ENCODE measurements at regions not wholly inside any gene's neighbourhood (a gene's known extent, or its start where the extent isn't known, plus 50 kb on each side); places are given as distances from the start of the nearest gene placed in this dataset.

DNA sequence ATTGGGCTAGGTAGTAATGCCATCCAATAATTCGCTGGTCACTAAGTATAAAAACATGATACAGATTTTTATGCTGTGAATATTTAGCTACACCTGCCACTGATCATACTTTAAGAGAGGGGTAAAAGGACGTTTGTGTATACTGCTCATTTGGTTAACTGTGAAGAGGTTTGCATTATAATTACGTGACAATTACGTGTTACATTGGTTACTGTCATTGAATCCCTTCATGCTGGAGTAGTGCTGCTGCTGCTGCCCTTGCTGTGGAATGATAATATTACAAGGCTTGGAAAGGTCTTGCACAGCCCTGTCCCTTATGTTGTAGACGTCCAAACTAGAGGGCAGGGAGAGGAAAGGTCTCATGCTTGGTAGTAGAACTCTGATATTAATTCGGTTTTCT, 312.2 kb upstream of the ATP2B1 start:
- no peak for DNase-seq

DNA sequence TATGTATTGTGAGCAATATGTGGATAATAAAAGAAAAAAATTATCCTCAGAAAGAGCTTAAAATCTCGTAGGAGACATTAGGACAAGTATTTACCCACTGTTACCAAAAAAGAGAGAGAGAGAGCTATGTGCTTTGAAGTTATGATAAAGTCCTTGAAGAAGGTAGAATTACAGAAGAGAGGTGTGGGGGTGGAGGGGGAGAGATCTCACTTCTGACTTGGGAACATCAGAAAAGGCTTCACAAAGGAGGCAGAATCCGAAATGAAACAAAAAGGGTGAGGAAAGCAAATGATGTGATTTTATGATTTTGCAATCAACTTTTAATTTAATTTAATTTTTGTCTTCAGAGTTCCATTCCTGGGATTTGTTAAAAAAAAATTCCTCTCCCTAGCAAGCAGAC, 311.8 kb upstream of the ATP2B1 start:
- DNase-seq = no peak

DNA sequence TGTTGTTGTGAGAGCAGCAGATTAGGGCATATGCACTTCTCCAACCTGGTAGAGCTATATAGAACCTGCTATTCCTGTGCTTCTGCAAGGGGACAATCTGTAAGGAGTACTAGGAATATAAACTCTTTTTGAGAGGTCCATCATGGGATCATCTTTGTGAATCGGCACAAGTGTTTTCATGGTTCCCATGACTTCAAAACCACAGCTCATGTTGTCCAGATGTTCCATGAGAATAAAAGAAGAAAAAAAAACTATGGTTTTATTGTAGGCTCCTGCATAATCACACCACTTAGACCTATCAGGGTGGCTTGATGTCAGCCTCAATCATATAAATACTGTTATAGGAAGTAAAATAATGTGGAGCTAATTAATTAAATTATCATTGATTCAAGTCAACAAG, 311.4 kb upstream of the ATP2B1 start:
- DNase-seq = no peak

DNA sequence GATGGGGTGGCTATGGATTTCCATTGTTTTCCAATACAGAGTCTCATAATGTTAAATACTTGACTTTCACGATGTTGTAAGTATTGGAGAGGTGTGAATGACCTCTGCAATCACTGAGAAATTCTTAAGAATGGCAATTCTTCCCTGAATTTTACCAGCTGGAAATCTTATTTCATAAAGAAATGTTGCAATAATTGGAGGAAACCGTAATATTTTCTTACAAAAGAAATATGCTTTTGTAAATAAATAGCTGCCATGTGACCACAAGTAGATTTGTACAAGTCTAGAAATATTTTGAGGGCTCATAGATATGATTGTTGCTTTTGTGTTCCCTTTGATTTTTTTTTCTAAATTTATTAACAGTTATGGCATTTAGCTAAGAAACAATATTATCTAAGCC, 308.7 kb upstream of the ATP2B1 start:
- no peak for DNase-seq

DNA sequence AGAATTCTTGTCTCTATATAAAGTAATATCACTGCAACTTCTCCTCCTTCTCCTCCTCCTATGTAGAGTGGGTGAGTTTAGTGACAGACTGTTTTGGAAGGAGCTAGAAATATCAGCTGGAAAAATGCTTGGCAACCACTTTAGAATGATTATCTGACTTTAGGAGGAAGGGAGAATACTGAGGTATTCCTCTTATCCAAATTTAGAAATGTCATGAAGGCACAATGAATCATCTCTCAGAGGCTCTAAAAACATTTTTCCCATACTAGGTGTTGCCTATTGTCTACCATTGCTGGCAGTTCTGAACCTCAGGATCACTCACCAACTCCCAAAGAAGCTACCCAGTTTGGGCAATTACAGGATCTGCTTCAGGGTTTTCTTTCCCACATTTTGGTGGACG, 306.6 kb upstream of the ATP2B1 start:
- no peak for DNase-seq

DNA sequence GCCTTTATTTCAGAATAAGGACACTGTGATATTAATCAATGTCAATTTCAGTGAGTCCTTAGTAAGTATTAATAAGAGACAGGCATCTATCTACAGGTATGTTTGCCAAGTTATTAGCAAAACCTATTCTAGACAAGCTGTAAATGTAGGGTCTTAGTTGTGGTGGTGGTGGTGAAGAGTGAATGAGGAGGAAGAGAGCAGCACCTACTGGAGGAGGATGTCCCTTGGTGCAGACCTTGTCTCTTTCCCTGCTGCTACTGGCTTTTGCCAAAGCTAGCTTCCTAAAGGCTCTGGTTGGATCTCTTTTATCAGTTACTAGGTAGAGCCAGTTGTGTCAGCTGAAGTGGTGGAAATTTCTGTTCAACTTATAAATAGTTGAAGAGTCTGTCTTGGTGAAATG, 304.8 kb upstream of the ATP2B1 start:
- DNase-seq = no peak

DNA sequence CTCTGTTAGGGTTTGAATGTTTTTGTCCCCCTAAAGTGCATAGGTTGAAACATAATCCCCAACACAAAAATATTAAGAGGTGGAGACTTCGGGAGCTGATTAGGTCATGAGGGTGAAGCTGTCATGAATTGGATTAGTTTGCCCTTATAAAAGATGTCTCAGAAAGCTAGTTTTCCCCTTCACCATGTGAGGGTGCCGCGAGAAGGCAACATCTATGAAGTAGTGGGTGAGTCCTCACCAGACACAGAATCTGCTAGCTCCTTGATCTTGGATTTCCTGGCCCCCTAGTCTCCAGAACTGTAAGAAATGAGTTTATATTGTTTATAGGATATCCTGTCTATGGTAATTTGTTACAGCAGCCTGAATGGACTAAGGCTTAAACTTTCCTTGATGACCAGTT, 301.5 kb upstream of the ATP2B1 start:
- no peak for DNase-seq

DNA sequence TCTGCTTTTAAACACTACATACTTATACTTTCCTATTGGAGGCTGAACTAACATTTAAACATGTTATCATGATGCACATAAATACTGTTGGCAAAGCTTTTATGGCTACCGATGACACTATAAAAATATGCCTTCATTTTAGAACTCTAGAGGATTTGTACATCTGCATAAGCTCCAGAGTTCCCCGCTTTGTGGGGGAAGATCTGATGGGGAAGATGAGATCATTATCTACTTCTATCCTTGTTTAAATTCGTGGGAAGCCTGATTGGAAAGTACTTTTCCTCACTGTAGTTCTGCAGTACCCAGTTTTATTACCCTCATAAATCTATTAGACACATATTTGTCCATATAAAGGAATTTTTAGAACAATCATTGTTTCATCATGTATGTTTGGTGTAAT, 299.6 kb upstream of the ATP2B1 start:
- DNase-seq = no peak

DNA sequence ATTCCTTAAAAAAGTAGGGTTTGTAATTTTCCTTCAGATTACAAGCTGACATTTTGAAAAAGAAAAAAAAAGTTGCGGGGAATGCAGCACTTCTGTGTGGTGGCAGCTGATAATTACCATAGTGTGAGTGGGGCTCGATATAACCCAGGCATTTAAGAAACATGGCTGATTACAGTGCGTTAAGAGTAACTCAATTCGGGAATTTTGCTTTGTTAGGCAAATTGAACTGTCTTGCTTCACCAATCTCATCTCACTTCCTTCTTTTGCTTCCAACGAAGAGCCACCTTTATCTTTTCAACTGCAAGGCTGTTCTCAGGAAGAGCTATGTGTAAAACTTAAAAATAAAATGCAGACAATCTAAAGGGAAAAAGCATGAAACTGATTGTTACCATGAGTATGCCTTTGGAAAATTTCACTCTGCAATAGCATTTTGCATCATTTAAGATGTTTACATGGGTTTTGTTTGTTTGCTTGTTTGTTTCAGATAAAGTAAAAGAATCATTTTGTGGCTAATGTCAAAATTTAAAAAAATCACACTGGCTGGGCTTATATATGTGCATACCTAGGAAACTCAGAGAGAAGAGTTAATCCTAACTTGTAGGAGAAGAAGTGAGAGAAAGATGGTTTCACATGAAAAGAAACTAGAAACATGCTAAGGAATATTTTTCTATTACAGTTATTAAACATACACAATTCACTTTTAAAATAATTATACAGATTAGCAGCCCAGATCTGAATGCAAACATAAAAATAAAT, 295.9 kb upstream of the ATP2B1 start:
- DNase-seq = no peak

DNA sequence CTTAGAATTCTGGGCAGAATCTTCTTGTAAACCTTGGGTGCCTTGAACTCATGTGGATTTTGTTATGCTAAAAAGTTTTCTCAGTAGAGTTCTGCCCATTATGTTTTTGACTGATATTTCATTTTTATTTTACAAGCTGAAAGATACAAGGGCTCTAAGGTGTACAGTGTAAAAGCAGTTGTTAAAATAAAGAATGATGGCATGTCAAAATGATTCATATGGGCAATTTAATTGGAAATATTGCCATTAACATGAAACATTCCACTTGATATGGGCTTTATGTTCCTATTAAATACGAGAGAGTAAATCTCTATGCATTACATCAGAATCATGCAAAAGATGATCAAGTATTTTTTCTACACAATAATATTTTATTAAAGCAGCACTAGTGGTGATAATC, 295.1 kb upstream of the ATP2B1 start:
- DNase-seq = no peak

DNA sequence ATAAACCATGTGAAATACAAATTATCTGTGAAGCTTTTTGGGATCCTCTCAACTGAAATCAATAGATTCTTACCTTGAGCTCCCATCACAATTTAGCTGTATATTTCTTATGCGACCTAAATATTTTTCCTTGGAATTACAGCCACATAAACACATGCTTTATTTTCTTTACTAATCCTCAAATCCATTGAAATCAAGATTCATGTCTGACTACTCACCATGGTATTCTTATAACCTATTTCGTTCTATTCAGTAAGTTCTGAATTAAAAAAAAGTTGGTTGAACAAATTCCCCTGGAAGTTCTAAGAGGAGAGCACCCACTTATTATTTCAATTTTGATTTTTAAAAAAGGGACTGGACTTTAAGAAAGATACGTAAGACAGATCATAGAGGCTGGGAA, 292.1 kb upstream of the ATP2B1 start:
- no peak for DNase-seq

DNA sequence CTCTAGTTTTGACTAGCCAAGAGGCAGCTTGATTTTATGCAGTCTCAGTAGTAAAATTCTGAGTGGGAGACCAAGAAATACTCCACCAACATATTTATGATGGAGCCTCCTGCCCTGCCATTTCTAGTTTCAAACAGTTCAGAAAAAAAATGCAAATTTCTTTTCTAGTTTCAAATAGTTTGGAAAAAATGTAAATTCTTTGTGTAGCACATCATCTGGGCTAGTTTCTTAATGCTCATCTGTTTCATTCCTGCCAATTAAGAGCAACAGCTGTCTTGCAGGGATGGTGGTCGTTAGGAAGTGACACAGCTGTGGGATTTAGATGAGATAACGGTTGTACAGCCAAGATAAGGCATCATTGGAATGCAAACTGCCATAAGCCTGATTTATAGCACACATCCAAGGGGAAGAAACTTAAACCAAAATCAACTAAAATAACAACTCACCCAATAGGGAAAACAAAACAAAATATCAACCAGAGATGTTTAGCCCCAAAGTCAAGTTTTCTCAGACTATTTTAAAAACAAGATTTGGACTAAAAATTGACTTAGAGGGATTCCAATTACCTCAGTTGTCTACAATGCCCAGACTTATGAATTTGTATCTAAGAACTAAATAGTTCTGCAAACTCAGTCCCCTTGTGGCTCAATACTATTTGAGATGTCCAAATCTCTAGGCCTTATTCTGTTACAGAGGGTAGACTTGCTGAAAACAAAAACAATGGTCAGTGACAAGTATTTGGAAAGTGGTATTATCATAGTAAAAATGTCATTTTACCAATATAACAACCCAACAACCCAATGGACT, 291.3 kb upstream of the ATP2B1 start:
- no peak for DNase-seq

DNA sequence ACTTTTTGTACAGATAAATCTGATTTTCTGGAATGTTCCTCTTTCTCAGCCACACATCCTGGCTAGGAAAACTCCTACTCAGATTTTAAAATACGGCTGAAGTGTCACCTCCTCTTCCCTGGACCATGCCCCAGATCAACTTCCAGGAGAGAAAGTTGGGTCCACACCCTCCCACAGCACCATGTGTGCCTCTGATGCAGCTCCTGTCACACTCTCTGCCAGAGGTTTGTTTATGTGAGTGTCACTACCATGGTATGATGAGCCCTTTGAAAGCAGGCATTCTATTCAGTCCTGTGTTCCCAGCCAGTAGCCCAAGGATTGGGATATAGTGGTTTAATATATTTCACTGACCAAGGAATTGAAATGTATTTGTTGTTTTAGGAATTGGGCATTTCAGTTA, 287.2 kb upstream of the ATP2B1 start:
- DNase-seq = no peak

DNA sequence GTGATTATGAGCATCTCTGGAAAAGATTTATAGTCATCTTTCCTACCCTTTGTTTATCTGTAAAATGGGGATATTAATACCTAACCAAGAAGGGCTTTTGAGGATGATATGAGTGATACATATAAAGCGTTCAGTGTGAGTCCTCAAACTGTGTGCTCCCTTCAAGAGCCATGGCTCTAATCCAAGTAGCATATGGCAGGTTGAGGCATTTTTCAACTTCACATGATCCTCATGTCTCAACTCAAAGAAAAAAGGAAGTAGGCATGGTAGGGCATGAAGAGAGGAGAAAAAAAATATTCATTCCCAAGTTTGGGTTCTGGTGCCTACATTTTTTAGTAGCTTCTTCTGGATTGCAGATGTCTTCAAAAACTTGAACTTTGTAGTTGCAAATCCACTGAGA, 286.3 kb upstream of the ATP2B1 start:
- DNase-seq = no peak

DNA sequence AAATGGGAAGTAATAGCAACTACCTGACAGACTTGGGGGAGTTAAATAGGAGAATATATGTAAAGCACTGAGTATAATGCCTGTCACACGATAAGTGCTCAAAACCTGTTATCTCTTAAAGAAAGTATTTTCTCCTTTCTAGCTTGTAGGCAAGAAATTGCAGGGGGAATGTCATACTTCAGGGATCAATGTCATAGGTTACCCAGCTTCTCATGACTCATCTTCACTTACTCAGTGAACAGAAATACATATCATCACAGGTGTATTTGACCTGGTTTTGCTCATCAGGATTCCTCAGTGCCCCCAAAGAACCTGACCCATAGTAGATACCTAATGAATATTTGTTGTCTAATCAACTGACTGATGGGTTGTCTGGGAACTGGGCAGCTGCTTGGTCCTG, 285.0 kb upstream of the ATP2B1 start:
- DNase-seq = no peak

DNA sequence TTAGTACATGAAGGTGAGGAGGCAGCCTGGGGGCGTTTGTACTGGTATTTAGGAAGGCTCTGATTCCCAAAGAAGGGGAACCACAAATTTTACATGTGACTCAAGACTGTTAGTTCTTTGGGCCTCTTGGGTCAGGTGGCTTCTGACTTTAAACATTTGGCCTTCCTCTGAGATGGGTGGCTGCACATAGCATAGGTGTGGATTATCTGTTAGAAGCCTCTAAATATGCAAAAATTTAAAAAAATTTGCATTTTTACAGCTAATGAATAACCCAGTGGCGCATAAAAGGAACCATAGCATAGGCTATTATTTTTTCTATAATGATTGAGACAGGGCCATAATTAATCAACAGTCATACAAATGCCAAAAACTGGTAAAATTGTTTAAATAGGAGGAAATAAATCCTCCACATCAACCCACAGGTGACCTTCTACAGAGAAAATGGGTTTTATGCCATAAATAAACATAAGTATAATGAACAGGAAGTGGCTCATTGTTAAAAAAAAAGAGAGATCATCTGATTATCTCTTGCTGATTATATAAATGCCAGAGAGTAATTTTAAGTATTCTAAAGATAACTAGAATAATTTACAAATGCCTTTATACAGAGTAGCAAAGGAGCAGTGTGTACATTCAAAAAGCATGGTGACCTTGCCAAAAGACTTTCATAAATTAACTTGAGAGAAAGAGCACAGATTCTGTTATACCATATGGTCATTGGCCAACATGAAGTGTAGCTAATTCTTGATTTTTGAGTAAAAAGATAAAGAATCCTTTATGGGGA, 284.2 kb upstream of the ATP2B1 start:
- DNase-seq = no peak

DNA sequence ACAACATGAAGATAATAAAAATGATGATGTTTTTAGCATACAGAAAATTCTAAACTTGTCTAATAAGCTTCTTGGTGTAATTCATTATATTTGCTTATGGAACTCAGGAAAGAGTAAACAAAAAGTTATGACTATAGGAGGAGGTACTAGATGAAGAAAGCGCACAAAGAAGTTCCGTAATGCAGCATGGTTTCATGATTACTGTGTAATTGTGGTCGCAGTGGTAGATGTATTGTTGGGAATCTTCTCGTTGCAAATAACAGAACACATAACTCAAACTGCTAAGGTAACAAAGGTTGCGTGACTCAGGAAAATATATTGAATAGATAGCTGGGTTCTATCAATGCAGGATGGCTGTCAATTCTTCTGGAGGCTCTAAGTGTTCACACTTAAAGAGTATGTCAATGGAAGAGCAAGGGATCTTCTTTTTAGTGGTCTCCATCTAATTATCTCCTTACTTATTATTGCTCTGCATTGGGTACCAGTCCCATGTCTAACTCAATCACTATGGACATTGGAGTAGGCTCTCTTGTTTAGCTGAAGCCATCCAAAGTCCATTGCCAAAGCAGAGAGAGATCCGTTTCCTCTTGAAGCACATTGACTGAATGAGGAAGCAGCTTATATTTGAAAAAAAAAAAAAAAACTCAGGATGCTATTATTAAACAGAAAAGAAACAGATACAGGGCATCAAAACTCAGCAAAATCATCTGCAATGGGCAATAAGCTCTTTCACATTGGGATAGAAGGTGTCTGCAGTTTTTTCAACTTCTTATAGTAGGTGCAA, 283.4 kb upstream of the ATP2B1 start:
- DNase-seq = no peak

DNA sequence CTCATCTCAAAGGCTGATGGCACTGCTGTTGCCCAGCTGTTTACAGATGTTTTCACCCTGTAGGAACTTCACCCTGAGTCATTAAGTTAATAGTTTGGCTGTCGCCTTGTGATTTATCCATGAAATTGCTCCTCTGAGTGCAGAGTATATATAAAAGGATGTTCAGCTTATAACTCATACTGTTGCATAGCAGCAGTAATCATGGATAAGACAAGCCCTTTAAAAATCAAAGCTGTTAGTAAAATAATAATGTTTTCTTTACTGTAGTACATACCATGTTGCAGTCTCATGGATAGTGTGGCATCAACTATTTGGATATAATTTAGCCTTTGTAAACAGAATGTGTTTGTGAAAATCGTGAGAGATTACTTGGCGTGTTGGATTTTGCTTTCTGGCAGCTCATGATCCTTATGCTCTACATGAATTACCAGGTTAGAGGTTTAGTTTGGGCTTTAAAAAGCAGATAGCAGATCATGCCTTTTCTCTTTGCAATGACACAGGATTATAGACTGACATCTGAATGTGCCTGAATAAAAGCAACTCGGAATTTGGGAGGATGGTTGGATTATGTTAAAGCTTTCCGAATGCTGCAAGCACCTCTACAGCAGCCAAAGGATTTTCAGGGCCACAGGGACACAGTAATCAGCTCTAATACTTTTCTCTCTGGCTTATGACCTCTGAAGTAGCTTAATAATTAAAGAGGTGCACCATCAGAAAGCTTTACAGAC, 279.7 kb upstream of the ATP2B1 start:
- DNase-seq = no peak

DNA sequence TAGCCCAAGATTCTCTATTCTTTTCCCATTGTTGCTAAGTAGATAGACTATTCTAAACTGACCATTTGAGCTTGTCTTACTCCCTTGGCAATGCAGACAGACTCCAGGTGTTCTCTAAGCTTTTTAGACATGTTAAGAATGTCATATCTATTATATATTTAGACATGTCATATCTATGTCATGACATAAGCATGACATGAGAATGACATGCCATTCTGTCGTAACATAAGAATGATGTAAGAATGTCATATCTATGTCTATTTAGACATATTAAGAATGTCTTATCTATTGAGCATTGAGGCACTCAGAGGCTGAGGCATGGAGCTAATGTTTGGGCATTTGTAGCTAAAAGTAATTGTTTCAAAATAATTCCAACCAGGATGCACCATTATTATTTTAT, 277.3 kb upstream of the ATP2B1 start:
- no peak for DNase-seq

DNA sequence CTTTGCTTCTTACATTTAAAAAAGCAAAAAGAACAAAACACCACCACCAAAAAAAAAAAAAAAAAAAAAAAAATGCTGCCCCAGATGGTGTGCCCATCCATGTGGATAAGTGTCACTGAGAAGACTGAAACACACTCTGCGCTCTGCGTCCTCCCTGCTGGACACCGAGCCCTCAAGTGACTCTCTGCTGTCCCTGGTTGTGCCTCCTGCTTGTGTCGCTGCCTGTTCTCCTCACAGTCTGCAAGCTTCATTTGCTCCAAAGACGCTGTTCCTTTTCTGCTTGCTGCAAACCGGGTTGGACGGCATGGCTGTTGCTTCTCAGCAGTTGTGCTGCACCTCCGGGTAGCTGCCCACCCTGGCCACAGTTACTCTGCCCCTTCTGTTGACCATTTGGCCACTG, 276.2 kb upstream of the ATP2B1 start:
- no peak for DNase-seq

DNA sequence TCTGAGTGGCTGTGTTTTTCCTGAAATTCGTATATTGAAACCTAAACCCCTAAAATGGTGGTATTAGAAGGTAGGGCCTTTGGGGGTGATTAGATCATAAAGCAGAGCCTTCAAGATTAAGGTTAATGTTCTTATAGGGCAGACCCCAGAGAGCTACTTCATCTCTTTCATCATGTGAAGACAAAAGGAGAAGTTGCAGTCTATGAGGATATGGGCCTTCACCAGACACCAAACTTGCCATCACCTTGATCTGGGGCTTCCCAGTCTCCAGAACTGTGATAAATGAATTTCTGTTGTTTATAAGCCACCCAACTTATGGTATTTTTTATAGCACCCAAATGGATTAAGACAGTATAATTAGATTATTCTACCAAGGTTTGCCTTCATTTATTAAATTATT, 275.0 kb upstream of the ATP2B1 start:
- no peak for DNase-seq

DNA sequence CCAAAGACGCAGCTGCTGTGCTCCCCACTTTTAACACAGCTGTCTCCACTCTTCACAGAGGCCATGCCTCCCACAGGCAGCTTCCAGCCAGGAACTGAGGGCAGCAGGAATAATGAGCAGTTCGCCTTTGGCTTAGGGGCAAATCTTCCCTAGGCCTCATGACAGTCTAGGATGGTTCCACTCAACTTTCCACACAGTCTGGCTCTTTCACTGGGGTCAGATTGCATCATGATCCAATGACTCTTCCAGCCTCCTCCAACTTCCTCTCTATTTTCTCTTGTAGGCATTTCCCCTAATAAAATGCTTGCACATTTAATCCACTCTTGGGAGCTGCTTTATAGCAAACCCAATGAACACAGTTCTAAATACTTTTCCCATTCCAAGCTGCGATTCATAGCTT, 271.6 kb upstream of the ATP2B1 start:
- no peak for DNase-seq

Measured in activated naive CD4-positive, alpha-beta T cell (primary cell).